SK-N-SH (cell line): ENCODE measurements at regions not wholly inside any gene's neighbourhood (a gene's known extent, or its start where the extent isn't known, plus 50 kb on each side); places are given as distances from the start of the nearest gene placed in this dataset.

Experiments used
- CTCF ChIA-PET: fragments of 300-600, 350-600 bp; formaldehyde crosslinking; extraction: SDS; loops from one replicate; lab custom pipeline; 2021; lab: Yijun Ruan, JAX
- POLR2A ChIA-PET: fragments of 350-600 bp; sonication (Branson Sonifier 250); formaldehyde crosslinking; extraction: SDS; loops from one replicate; lab custom pipeline; 2020; ENCODE audit warnings: antibody characterized with exemption, inconsistent platforms; lab: Yijun Ruan, JAX
- DNase-seq: peaks from one replicate; pipeline ENCODE4 v3.0.0; 2012
- H2AFZ ChIP-seq: fragments of 200-600 bp; sonication (generic); 2 replicates; pipeline ENCODE4 v1.8.1; 2016; ENCODE audit warnings: antibody characterized with exemption, mild to moderate bottlenecking, low read depth
- H3F3A ChIP-seq: fragments of 200-600 bp; sonication (generic); replicated peaks from 2 replicates; pipeline ENCODE3; 2016; ENCODE audit warnings: antibody characterized with exemption, mild to moderate bottlenecking; ENCODE audit not compliant: insufficient read depth
- H3K27ac ChIP-seq, 2 experiments: fragments of 200-500 bp in 1 of 2; fragments of 200-600 bp in 1 of 2; sonication (Bioruptor generic) in 1 of 2; sonication (generic), shearing (Covaris generic) in 1 of 2; 2 replicates each; pipeline versions ENCODE4 v1.5.1 to v1.6.1; 2014 to 2016; ENCODE audit warnings: low read depth in 2 of 2, inconsistent platforms in 1 of 2, low read length in 1 of 2, mild to moderate bottlenecking in 1 of 2, mixed read lengths in 1 of 2
- H3K27me3 ChIP-seq: fragments of 200-600 bp; sonication (generic), shearing (Covaris generic); 2 replicates; pipeline ENCODE4 v1.6.1; 2016; ENCODE audit warnings: mixed run types; ENCODE audit not compliant: insufficient read depth
- H3K36me3 ChIP-seq, 2 experiments: fragments of 200-500 bp in 1 of 2; fragments of 200-600 bp in 1 of 2; sonication (Bioruptor generic) in 1 of 2; sonication (generic) in 1 of 2; replicated peaks in 1 of 2; 2 replicates each; pipeline versions ENCODE3 to v1.5.1; 2014 to 2016; ENCODE audit warnings: low read length in 1 of 2, mild to moderate bottlenecking in 1 of 2; ENCODE audit not compliant: insufficient read depth in 2 of 2, control insufficient read depth in 1 of 2
- H3K4me1 ChIP-seq, 2 experiments: fragments of 200-500 bp in 1 of 2; fragments of 200-600 bp in 1 of 2; sonication (Bioruptor generic) in 1 of 2; sonication (generic), shearing (Covaris generic) in 1 of 2; 2 replicates each; pipeline versions ENCODE4 v1.5.1 to v1.6.1; 2014 to 2016; ENCODE audit warnings: low read depth in 1 of 2, low read length in 1 of 2, mixed run types in 1 of 2; ENCODE audit not compliant: insufficient read depth in 2 of 2, control insufficient read depth in 1 of 2
- H3K4me2 ChIP-seq: fragments of 200-600 bp; sonication (generic), shearing (Covaris generic); 2 replicates; pipeline ENCODE4 v1.6.1; 2017; ENCODE audit warnings: mixed run types
- H3K4me3 ChIP-seq, 2 experiments: fragments of 200-500 bp in 1 of 2; fragments of 200-600 bp in 1 of 2; sonication (Bioruptor generic) in 1 of 2; sonication (generic), shearing (Covaris generic) in 1 of 2; 2 replicates each; pipeline versions ENCODE4 v1.5.1 to v1.8.1; 2014 to 2016; ENCODE audit warnings: low read depth in 2 of 2, inconsistent platforms in 1 of 2, low read length in 1 of 2, mild to moderate bottlenecking in 1 of 2, mixed read lengths in 1 of 2, moderate library complexity in 1 of 2
- H3K79me2 ChIP-seq: fragments of 200-600 bp; sonication (generic); 2 replicates; pipeline ENCODE4 v1.8.1; 2017; ENCODE audit warnings: mild to moderate bottlenecking; ENCODE audit not compliant: insufficient read depth
- H3K9ac ChIP-seq: fragments of 200-600 bp; sonication (generic); 2 replicates; pipeline ENCODE4 v1.6.1; 2017; ENCODE audit warnings: mixed run types
- H3K9me2 ChIP-seq: fragments of 200-600 bp; sonication (generic); 2 replicates; pipeline ENCODE4 v1.6.1; 2017; ENCODE audit warnings: mixed run types
- H3K9me3 ChIP-seq: fragments of 200-600 bp; sonication (generic); 2 replicates; pipeline ENCODE4 v1.6.1; 2017; ENCODE audit warnings: mixed run types, mild to moderate bottlenecking, moderate library complexity
- H4K20me1 ChIP-seq: fragments of 200-600 bp; sonication (generic); 2 replicates; pipeline ENCODE4 v1.6.1; 2017; ENCODE audit warnings: mild to moderate bottlenecking, mixed run types; ENCODE audit not compliant: insufficient read depth
- ELF1 ChIP-seq: IDR thresholded peaks from 2 replicates; pipeline ENCODE4 v1.4.0; 2012
- EZH2phosphoT487 ChIP-seq: fragments of 200-600 bp; sonication (generic); IDR thresholded peaks from 2 replicates; pipeline ENCODE4 v1.6.1; 2017; ENCODE audit warnings: low read depth, mixed run types, mild to moderate bottlenecking, antibody characterized with exemption, moderate library complexity, borderline replicate concordance
- GABPA ChIP-seq: IDR thresholded peaks from 2 replicates; pipeline ENCODE4 v1.4.0; 2012; ENCODE audit warnings: low read depth, mild to moderate bottlenecking
- GATA2 ChIP-seq: sonication (generic); formaldehyde crosslinking; IDR thresholded peaks from 2 replicates; pipeline ENCODE4 v1.5.0; 2020; ENCODE audit warnings: mild to moderate bottlenecking, missing genetic modification reagents
- MEF2A ChIP-seq: IDR thresholded peaks from 2 replicates; pipeline ENCODE4 v1.4.0; 2012; ENCODE audit warnings: low read depth, borderline replicate concordance
- MXI1 ChIP-seq: IDR thresholded peaks from 2 replicates; pipeline ENCODE4 v1.6.1; 2012; ENCODE audit warnings: mild to moderate bottlenecking, low read depth, low read length, improper control_type of control experiment
- NFIC ChIP-seq: IDR thresholded peaks from 2 replicates; pipeline ENCODE4 v1.4.0; 2012; ENCODE audit warnings: borderline replicate concordance
- NRF1 ChIP-seq: IDR thresholded peaks from 2 replicates; pipeline ENCODE4 v1.6.1; 2012; ENCODE audit warnings: low read depth, mild to moderate bottlenecking, low read length
- RAD21 ChIP-seq: IDR thresholded peaks from 2 replicates; pipeline ENCODE4 v1.6.1; 2012; ENCODE audit warnings: mild to moderate bottlenecking, low read length
- SIN3A ChIP-seq: IDR thresholded peaks from 2 replicates; pipeline ENCODE4 v1.6.1; 2012; ENCODE audit warnings: low read depth, mild to moderate bottlenecking, low read length, moderate library complexity, borderline replicate concordance
- TAF1 ChIP-seq: IDR thresholded peaks from 2 replicates; pipeline ENCODE4 v1.6.1; 2012; ENCODE audit warnings: low read depth, mild to moderate bottlenecking, low read length, moderate library complexity, borderline replicate concordance
- TCF12 ChIP-seq: IDR thresholded peaks from 2 replicates; pipeline ENCODE4 v1.4.0; 2012
- TEAD4 ChIP-seq: IDR thresholded peaks from 2 replicates; pipeline ENCODE4 v1.4.0; 2012; ENCODE audit warnings: mild to moderate bottlenecking, borderline replicate concordance; ENCODE audit not compliant: insufficient read depth
- YY1 ChIP-seq: IDR thresholded peaks from 2 replicates; pipeline ENCODE4 v1.4.0; 2012; ENCODE audit warnings: low read depth, mild to moderate bottlenecking
- whole genome bisulfite sequencing: methylation state at CpG from one replicate; pipeline ENCODE4 v1.1.6; 2017; ENCODE audit warnings: low lambda C conversion rate; 5-methylcytosine and 5-hydroxymethylcytosine counted together
- TF ChIP-seq, protein P1 (sequence below): IDR thresholded peaks from 2 replicates; pipeline ENCODE4 v1.4.0; 2012; ENCODE audit warnings: low read depth
- TF ChIP-seq, protein P2 (sequence below): IDR thresholded peaks from 2 replicates; pipeline ENCODE4; 2012
- TF ChIP-seq, protein P3 (sequence below): IDR thresholded peaks from 2 replicates; pipeline ENCODE4 v1.4.0; 2012; ENCODE audit warnings: low read depth, borderline replicate concordance
- TF ChIP-seq, protein P4 (sequence below): fragments of 200-600 bp; sonication (generic); IDR thresholded peaks from 2 replicates; pipeline ENCODE4 v1.6.1; 2017; ENCODE audit warnings: antibody characterized with exemption, mild to moderate bottlenecking, moderate library complexity
- TF ChIP-seq, protein P5 (sequence below): IDR thresholded peaks from 2 replicates; pipeline ENCODE4 v1.4.0; 2012; ENCODE audit warnings: low read depth, borderline replicate concordance
- TF ChIP-seq, protein P6 (sequence below): fragments of 150-350 bp; IDR thresholded peaks from 2 replicates; pipeline ENCODE4 v1.6.1; 2016; ENCODE audit warnings: mild to moderate bottlenecking, low read depth, low read length

DNA sequence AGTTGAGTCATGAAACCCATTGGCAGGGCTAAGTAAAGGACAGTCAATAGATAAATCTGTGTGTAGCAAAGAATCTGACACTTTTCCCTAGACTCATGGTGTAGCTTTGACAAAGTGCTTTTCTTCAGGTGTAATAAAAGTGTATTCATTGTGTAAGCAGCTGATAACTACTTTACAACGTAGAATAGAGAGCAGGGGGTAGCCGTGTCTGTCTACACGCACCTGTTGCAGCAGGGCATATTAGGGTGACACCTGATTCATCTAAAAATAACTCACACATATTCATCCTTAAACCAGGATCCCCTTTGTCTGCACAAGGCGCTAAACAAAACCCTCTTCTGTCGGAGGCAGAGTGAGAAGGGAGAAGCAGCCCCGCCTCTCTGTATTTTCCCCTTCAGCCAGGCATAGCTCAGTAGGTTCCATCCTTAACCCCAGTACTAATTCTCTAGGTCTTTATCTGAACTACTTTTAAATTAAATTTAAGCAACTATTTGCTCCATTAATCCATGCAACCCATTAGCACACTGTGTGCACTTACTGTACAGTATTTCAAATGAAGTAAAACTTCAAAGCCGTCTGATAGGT is 306.7 kb upstream of the SASH1 start:
- no peaks in the 10 kb centered on the region for H3K79me2 ChIP-seq
- no peaks in the 10 kb centered on the region for H3K9me2 ChIP-seq
- WGBS, result 32% methylated on average over 7 of the region's 7 CpGs
- ChIA-PET CTCF (no interaction called here), POLR2A (no interaction called here)
- H3K27ac ChIP-seq, result no peak overlapping the region
- no peaks in the 10 kb centered on the region for H3K36me3 ChIP-seq
- no peak overlapping the region for H3K4me3 ChIP-seq
- no peaks in the 10 kb centered on the region for H3K4me1 ChIP-seq
- no peak overlapping the region for H3K4me2 ChIP-seq
- DNase-seq, result no peak
- no peak for TF ChIP-seq NFIC
- TF ChIP-seq MXI1, result no peak
- TF ChIP-seq NRF1, result no peak
- TF ChIP-seq RAD21, result no peak
- no peak for TF ChIP-seq EZH2phosphoT487
- TF ChIP-seq, protein P1, sequence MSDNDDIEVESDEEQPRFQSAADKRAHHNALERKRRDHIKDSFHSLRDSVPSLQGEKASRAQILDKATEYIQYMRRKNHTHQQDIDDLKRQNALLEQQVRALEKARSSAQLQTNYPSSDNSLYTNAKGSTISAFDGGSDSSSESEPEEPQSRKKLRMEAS, result no peak
- TF ChIP-seq, protein P2, sequence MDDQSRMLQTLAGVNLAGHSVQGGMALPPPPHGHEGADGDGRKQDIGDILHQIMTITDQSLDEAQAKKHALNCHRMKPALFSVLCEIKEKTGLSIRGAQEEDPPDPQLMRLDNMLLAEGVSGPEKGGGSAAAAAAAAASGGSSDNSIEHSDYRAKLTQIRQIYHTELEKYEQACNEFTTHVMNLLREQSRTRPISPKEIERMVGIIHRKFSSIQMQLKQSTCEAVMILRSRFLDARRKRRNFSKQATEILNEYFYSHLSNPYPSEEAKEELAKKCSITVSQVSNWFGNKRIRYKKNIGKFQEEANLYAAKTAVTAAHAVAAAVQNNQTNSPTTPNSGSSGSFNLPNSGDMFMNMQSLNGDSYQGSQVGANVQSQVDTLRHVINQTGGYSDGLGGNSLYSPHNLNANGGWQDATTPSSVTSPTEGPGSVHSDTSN, result no peak
- TF ChIP-seq GATA2 (CRISPR knock-in tag), result no peak
- no peak for TF ChIP-seq TAF1
- TF ChIP-seq, protein P3, sequence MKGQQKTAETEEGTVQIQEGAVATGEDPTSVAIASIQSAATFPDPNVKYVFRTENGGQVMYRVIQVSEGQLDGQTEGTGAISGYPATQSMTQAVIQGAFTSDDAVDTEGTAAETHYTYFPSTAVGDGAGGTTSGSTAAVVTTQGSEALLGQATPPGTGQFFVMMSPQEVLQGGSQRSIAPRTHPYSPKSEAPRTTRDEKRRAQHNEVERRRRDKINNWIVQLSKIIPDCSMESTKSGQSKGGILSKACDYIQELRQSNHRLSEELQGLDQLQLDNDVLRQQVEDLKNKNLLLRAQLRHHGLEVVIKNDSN, result no peak
- TF ChIP-seq GABPA, result no peak
- TF ChIP-seq ELF1, result no peak
- no peak for TF ChIP-seq TEAD4
- TF ChIP-seq, protein P4, sequence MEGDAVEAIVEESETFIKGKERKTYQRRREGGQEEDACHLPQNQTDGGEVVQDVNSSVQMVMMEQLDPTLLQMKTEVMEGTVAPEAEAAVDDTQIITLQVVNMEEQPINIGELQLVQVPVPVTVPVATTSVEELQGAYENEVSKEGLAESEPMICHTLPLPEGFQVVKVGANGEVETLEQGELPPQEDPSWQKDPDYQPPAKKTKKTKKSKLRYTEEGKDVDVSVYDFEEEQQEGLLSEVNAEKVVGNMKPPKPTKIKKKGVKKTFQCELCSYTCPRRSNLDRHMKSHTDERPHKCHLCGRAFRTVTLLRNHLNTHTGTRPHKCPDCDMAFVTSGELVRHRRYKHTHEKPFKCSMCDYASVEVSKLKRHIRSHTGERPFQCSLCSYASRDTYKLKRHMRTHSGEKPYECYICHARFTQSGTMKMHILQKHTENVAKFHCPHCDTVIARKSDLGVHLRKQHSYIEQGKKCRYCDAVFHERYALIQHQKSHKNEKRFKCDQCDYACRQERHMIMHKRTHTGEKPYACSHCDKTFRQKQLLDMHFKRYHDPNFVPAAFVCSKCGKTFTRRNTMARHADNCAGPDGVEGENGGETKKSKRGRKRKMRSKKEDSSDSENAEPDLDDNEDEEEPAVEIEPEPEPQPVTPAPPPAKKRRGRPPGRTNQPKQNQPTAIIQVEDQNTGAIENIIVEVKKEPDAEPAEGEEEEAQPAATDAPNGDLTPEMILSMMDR, result no peak
- no peaks in the 10 kb centered on the region for H3K9me3 ChIP-seq
- no peak overlapping the region for H3K9ac ChIP-seq
- no peaks in the 10 kb centered on the region for H3F3A ChIP-seq
- no peak overlapping the region for H2AFZ ChIP-seq
- peaks cover 6% of the 10 kb centered on the region; the same call in 1 of the 2 replicates for H3K27me3 ChIP-seq
- no peaks in the 10 kb centered on the region for H4K20me1 ChIP-seq

DNA sequence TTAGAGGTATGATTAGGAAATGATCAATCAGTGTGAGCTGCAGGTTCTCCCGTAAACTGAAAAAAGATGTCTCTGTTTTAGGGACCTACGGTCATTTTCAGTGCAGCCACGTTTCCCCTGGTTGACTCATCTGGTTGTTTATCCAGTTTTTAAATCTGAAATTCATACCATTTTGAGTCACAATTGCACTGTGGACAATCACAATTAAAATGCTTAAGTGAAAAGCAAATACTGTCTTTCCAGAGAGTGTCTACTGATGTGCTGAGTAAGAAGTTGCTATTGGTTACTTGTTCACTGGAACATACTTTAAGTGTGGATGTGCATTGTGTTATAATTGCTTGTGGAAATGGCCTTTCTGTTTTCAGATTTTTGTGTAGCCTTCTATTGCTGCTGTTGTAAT is 305.1 kb upstream of the SASH1 start:
- WGBS, result 3% methylated on average over 3 of the region's 3 CpGs
- DNase-seq, result no peak
- no peak for TF ChIP-seq MEF2A
- TF ChIP-seq YY1, result no peak
- no peak for TF ChIP-seq SIN3A
- TF ChIP-seq, protein P5, sequence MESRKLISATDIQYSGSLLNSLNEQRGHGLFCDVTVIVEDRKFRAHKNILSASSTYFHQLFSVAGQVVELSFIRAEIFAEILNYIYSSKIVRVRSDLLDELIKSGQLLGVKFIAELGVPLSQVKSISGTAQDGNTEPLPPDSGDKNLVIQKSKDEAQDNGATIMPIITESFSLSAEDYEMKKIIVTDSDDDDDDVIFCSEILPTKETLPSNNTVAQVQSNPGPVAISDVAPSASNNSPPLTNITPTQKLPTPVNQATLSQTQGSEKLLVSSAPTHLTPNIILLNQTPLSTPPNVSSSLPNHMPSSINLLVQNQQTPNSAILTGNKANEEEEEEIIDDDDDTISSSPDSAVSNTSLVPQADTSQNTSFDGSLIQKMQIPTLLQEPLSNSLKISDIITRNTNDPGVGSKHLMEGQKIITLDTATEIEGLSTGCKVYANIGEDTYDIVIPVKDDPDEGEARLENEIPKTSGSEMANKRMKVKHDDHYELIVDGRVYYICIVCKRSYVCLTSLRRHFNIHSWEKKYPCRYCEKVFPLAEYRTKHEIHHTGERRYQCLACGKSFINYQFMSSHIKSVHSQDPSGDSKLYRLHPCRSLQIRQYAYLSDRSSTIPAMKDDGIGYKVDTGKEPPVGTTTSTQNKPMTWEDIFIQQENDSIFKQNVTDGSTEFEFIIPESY, result no peak
- TF ChIP-seq, protein P2, result no peak
- TF ChIP-seq TAF1, result no peak
- TF ChIP-seq, protein P6, sequence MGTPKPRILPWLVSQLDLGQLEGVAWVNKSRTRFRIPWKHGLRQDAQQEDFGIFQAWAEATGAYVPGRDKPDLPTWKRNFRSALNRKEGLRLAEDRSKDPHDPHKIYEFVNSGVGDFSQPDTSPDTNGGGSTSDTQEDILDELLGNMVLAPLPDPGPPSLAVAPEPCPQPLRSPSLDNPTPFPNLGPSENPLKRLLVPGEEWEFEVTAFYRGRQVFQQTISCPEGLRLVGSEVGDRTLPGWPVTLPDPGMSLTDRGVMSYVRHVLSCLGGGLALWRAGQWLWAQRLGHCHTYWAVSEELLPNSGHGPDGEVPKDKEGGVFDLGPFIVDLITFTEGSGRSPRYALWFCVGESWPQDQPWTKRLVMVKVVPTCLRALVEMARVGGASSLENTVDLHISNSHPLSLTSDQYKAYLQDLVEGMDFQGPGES, result no peak
- TF ChIP-seq EZH2phosphoT487, result no peak
- no peak for TF ChIP-seq RAD21
- TF ChIP-seq TCF12, result no peak
- TF ChIP-seq NRF1, result no peak

More for the DNA sequence above, 305.1 kb upstream of the SASH1 start:
- 0 out of 2 replicates have a peak overlapping the region, but pooled peaks have one; percentile 19 for H3K4me2 ChIP-seq
- no peaks in the 10 kb centered on the region for H4K20me1 ChIP-seq
- H3K9me3 ChIP-seq, result no peaks in the 10 kb centered on the region
- H3K36me3 ChIP-seq, result no peaks in the 10 kb centered on the region
- H3K27ac ChIP-seq, result no peak overlapping the region
- no peaks in the 10 kb centered on the region for H3K79me2 ChIP-seq
- H2AFZ ChIP-seq, result no peak overlapping the region
- no peaks in the 10 kb centered on the region for H3F3A ChIP-seq
- H3K9ac ChIP-seq, result no peak overlapping the region
- peaks cover 6% of the 10 kb centered on the region; the same call in 1 of the 2 replicates for H3K27me3 ChIP-seq
- no peaks in the 10 kb centered on the region for H3K9me2 ChIP-seq
- no peak overlapping the region for H3K4me3 ChIP-seq
- POLR2A ChIA-PET, result no interaction called here
- CTCF ChIA-PET, result no interaction called here
- H3K4me1 ChIP-seq, result no peaks in the 10 kb centered on the region
